Right lobe of liver (tissue), 6 donors: ENCODE measurements at regions not wholly inside any gene's neighbourhood (a gene's known extent, or its start where the extent isn't known, plus 50 kb on each side); places are given as distances from the start of the nearest gene placed in this dataset.

Source experiments
- ATAC-seq, 4 donors: fragments of 200-7000 bp; cut with Tn5 transposase; one replicate each; pipeline ENCODE4 v1.9.1; 2020; ENCODE audit warnings: mild to moderate bottlenecking in 4 of 4, moderate library complexity in 4 of 4
- DNase-seq, 3 donors: peaks; one replicate each; pipeline ENCODE4 v3.0.0-alpha.2; 2020
- H3K27ac ChIP-seq, 3 donors: fragments of 200-600 bp; one replicate each; pipeline ENCODE4 v1.8.0; 2022
- H3K27me3 ChIP-seq, 2 donors: fragments of 200-600 bp; one replicate each; pipeline ENCODE4 v1.8.0; 2022
- H3K36me3 ChIP-seq, 4 donors: fragments of 200-600 bp; sonication (generic) in 1 of 4; one replicate each; pipeline versions ENCODE4 v1.5.1 to v1.8.0; 2017 to 2022; ENCODE audit warnings: control low read depth in 1 of 4
- H3K4me1 ChIP-seq, 4 donors: fragments of 200-600 bp; sonication (generic) in 1 of 4; one replicate each; pipeline versions ENCODE4 v1.5.1 to v1.8.0; 2017 to 2022; ENCODE audit warnings: control low read depth in 1 of 4
- H3K4me3 ChIP-seq, 3 donors: fragments of 200-600 bp; one replicate each; pipeline ENCODE4 v1.8.0; 2022
- H3K9me3 ChIP-seq, 4 donors: fragments of 200-600 bp; sonication (generic) in 1 of 4; one replicate each; pipeline versions ENCODE4 v1.5.1 to v1.8.0; 2017 to 2022; ENCODE audit warnings: control low read depth in 1 of 4
- POLR2A ChIP-seq: fragments of 450-650 bp; IDR thresholded peaks from one replicate; pipeline ENCODE4 v1.6.1; 2017; ENCODE audit warnings: antibody characterized with exemption, mild to moderate bottlenecking
- WGBS: methylation state at CpG from one replicate; pipeline ENCODE4 v1.1.6; 2018; ENCODE audit warnings: low coverage, low lambda C conversion rate; ENCODE audit not compliant: insufficient coverage; ENCODE audit errors: missing lambda C conversion rate; 5-methylcytosine and 5-hydroxymethylcytosine counted together
- intact Hi-C, 2 donors: fragments of 100-400 bp; cut with DNase I; formaldehyde crosslinking; loops; one replicate each; pipeline versions ENCODE4 v1.11.2 to v1.14.1; 2022
- TF ChIP-seq, protein P1 (sequence below), 4 donors: fragments of 200-600 bp in 3 of 4; fragments of 450-650 bp in 1 of 4; IDR thresholded peaks; one replicate each; pipeline versions ENCODE4 v1.5.1 to v1.8.0; 2016 to 2022; ENCODE audit warnings: antibody characterized with exemption in 4 of 4, mild to moderate bottlenecking in 2 of 4
- donor health status: DM: no; HTN: yes; CAD: no.
- donor health status: DM: no; HTN: no; CAD: no.
- donor health status: DM: no; HTN: no; CAD: no.
- donor health status: DM: no; HTN: yes; CAD: no.
- donor health status: DM: no; HTN: yes; CAD: no.

DNA sequence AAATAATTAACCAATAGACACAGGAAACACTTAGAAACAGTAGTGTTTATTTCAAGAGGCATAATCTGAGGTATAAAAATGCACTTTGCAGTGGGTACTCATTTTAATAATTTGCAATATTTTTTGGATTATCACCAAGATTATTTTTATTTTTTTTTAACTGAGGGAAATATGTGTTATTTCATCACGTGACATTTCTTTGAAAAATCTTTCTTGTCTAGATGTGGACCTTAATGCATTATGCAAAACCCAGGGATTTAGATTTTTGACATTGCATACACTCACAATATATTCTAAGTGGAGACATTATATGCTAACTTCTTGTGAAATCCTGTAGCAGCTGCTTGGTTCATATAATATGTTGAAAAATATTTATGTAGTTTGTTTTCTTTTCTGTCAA lies 260.4 kb upstream of the MEIS2 start:
- intact Hi-C loops, result no loop called here
- Histone ChIP-seq H3K27ac (no peak overlapping the region), H3K36me3 (no peaks in the 10 kb centered on the region), H3K9me3 (no peaks in the 10 kb centered on the region), H3K4me3 (no peak overlapping the region), H3K27me3 (no peaks in the 10 kb centered on the region), H3K4me1 (no peaks in the 10 kb centered on the region)
- TF ChIP-seq, protein P1, sequence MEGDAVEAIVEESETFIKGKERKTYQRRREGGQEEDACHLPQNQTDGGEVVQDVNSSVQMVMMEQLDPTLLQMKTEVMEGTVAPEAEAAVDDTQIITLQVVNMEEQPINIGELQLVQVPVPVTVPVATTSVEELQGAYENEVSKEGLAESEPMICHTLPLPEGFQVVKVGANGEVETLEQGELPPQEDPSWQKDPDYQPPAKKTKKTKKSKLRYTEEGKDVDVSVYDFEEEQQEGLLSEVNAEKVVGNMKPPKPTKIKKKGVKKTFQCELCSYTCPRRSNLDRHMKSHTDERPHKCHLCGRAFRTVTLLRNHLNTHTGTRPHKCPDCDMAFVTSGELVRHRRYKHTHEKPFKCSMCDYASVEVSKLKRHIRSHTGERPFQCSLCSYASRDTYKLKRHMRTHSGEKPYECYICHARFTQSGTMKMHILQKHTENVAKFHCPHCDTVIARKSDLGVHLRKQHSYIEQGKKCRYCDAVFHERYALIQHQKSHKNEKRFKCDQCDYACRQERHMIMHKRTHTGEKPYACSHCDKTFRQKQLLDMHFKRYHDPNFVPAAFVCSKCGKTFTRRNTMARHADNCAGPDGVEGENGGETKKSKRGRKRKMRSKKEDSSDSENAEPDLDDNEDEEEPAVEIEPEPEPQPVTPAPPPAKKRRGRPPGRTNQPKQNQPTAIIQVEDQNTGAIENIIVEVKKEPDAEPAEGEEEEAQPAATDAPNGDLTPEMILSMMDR (IDR thresholded peaks at IDR 0.05), result no peak
- TF ChIP-seq POLR2A, result no peak
- WGBS, result 69% methylated on average over 1 of the region's 1 CpG
- no peak for DNase-seq
- no peak for ATAC-seq

DNA sequence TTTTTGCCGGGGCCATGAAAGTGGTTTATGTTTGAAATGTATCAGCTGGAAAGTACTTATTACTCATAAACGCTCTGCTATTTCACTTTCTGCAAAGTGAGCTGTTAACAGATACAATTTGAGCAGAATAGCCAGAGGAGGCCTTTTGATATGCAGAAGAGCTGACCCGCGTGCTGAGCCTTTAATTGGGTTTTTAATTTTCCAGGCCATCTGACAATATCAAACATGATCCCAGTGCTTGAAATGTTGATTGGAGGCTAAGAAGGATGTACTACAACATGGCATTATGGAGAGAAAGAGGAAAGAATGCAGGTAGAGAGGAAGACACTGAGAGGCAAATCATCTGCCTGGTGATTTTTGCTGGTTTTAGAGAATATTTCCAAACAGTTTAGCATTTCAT lies 261.3 kb upstream of the MEIS2 start:
- Histone ChIP-seq H3K27ac (no peak overlapping the region), H3K4me1 (no peaks in the 10 kb centered on the region), H3K4me3 (no peak overlapping the region), H3K9me3 (no peaks in the 10 kb centered on the region), H3K27me3 (no peaks in the 10 kb centered on the region), H3K36me3 (no peaks in the 10 kb centered on the region)
- no peak for TF ChIP-seq POLR2A
- TF ChIP-seq, protein P1 (IDR thresholded peaks at IDR 0.05), result no peak
- 84% methylated on average over 4 of the region's 4 CpGs for WGBS
- intact Hi-C loops, result no loop called here
- no peak for DNase-seq
- ATAC-seq, result no peak

DNA sequence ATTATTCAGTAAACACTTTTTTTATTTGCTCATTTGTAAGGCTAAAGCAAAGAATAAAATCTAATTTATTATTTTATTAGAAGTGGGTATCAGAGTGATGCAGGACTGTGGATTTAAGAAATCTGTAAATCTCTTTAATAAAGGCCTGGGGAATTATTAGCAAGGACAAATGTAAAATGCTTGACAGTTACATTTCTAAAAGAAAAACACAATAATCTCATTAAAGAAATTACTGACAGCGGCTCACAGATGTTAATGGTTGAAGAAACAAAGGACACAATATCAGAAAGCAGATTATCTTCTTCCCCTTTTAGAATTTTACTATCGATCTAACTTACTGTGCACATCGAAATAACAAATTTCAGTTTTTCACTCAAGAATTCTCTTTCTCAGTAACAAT lies 262.1 kb upstream of the MEIS2 start:
- WGBS, result 72% methylated on average over 3 of the region's 3 CpGs
- intact Hi-C loops, result no loop called here

DNA sequence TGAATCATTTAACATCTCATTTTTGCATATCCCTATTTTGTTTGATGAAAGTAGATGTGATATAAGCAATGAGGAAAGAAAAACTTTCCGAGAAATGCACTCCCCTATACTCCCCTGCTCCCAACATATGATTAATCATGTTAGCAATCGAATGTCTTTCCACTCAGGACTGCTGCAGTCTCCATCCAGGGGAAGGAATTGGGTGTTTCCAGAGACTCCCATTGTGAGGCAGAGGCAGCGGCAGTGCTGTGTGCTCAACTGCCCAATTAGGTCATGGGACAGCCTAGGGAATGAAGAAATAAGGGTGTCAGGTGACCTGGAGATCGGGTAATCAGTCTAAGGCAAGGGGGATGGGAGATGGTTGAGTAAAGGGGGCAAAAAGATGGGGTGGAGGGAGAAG lies 268.6 kb upstream of the MEIS2 start:
- no peak overlapping the region for H3K4me3 ChIP-seq
- H3K4me1 ChIP-seq, result no peaks in the 10 kb centered on the region
- H3K9me3 ChIP-seq, result no peaks in the 10 kb centered on the region
- ATAC-seq (no peak), DNase-seq (no peak)
- no peak for TF ChIP-seq POLR2A
- TF ChIP-seq, protein P1 (IDR thresholded peaks at IDR 0.05), result no peak
- H3K27me3 ChIP-seq, result no peaks in the 10 kb centered on the region
- intact Hi-C loops, result no loop called here
- 55% methylated on average over 4 of the region's 4 CpGs for WGBS
- H3K36me3 ChIP-seq, result no peaks in the 10 kb centered on the region
- H3K27ac ChIP-seq, result no peak overlapping the region

More for the DNA sequence above, 262.1 kb upstream of the MEIS2 start:
- H3K9me3 ChIP-seq, result no peaks in the 10 kb centered on the region
- no peaks in the 10 kb centered on the region for H3K27me3 ChIP-seq
- no peak for ATAC-seq
- H3K27ac ChIP-seq, result no peak overlapping the region
- no peaks in the 10 kb centered on the region for H3K36me3 ChIP-seq
- no peak for DNase-seq
- no peak overlapping the region for H3K4me3 ChIP-seq
- TF ChIP-seq, protein P1 (IDR thresholded peaks at IDR 0.05), result no peak
- TF ChIP-seq POLR2A, result no peak
- no peaks in the 10 kb centered on the region for H3K4me1 ChIP-seq

DNA sequence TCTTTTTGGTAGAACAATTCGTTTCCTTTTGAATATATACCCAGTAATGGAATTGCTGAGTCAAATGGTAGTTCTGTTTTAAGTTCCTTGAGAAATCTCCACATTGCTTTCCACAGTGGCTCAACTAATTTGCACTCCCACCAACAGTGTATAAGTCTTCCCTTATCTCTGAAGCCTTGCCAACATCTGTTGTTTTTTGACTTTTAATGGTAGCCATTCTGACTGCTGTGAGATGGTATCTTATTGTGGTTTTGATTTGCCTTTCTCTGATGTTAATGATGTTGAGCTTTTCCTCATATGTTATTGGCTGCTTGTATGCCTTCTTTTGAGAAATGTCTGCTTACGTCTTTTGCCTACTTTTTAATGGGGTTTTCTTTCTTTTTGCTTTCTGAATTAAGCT lies 270.6 kb upstream of the MEIS2 start:
- intact Hi-C loops, result no loop called here
- H3K4me1 ChIP-seq, result no peaks in the 10 kb centered on the region
- no peaks in the 10 kb centered on the region for H3K27me3 ChIP-seq
- DNase-seq (no peak), ATAC-seq (no peak)
- TF ChIP-seq, protein P1 (IDR thresholded peaks at IDR 0.05), result no peak
- no peak for TF ChIP-seq POLR2A
- no peaks in the 10 kb centered on the region for H3K9me3 ChIP-seq
- no peaks in the 10 kb centered on the region for H3K36me3 ChIP-seq
- no peak overlapping the region for H3K4me3 ChIP-seq
- H3K27ac ChIP-seq, result no peak overlapping the region
- WGBS, result 43% methylated on average over 2 of the region's 2 CpGs
